Naive thymus-derived CD4-positive, alpha-beta T cell (primary cell): ENCODE measurements at regions not wholly inside any gene's neighbourhood (a gene's known extent, or its start where the extent isn't known, plus 50 kb on each side); places are given as distances from the start of the nearest gene placed in this dataset.

Experiments used
- ATAC-seq: fragments of 150-1000 bp; cut with Tn5 transposase; 2 replicates; pipeline ENCODE4 v1.10.0; 2021; ENCODE audit warnings: mild to moderate bottlenecking, moderate library complexity
- CTCF ChIA-PET: fragments of 350-600 bp; sonication (Branson Sonifier 250); formaldehyde crosslinking; loops from one replicate; lab custom pipeline; 2021; ENCODE audit warnings: antibody characterized with exemption; lab: Charles Lee
- POLR2A ChIA-PET: fragments of 350-600 bp; sonication (Branson Sonifier 250); formaldehyde crosslinking; loops from one replicate; lab custom pipeline; 2021; ENCODE audit warnings: antibody characterized with exemption, inconsistent platforms; lab: Charles Lee
- DNase-seq, 9 donors: peaks; one replicate each; pipeline versions ENCODE4 v3.0.0 to v3.0.0-alpha.2; 2020 to 2022; ENCODE audit warnings: mixed read lengths in 1 of 9
- H3K27ac ChIP-seq: one replicate; pipeline ENCODE4 v1.7.0; 2013; ENCODE audit warnings: mild to moderate bottlenecking, low read depth, low read length, moderate library complexity
- H3K27me3 ChIP-seq, 2 donors: one replicate each; pipeline ENCODE4 v1.7.0; 2013; ENCODE audit warnings: low read length in 2 of 2, mild to moderate bottlenecking in 2 of 2, moderate library complexity in 2 of 2; ENCODE audit not compliant: control insufficient read depth in 2 of 2, insufficient read depth in 2 of 2
- H3K36me3 ChIP-seq, 3 experiments: 1 replicate in 2 of 3; 2 replicates in 1 of 3; pipeline ENCODE4 v1.7.0; 2013; ENCODE audit warnings: low read length in 3 of 3, mild to moderate bottlenecking in 3 of 3, moderate library complexity in 1 of 3; ENCODE audit not compliant: insufficient read depth in 3 of 3, control insufficient read depth in 2 of 3
- H3K4me1 ChIP-seq, 2 donors: one replicate each; pipeline ENCODE4 v1.7.0; 2013; ENCODE audit warnings: low read length in 2 of 2, mild to moderate bottlenecking in 2 of 2, moderate library complexity in 1 of 2; ENCODE audit not compliant: control insufficient read depth in 2 of 2, insufficient read depth in 2 of 2
- H3K4me3 ChIP-seq: 2 replicates; pipeline ENCODE4 v1.7.0; 2013; ENCODE audit warnings: mild to moderate bottlenecking, low read length
- H3K9me3 ChIP-seq, 3 experiments: 1 replicate in 2 of 3; 2 replicates in 1 of 3; pipeline ENCODE4 v1.7.0; 2013; ENCODE audit warnings: low read length in 3 of 3; ENCODE audit not compliant: control insufficient read depth in 2 of 3
- H3K27ac Mint-ChIP-seq, 9 donors: one replicate each; pipeline ENCODE4 v1.8.0; 2020 to 2022; ENCODE audit warnings: mixed read lengths in 9 of 9, mild to moderate bottlenecking in 8 of 9, moderate library complexity in 5 of 9, inconsistent platforms in 2 of 9
- H3K27me3 Mint-ChIP-seq, 5 donors: one replicate each; pipeline ENCODE4 v1.8.0; 2021 to 2022; ENCODE audit warnings: mixed read lengths in 5 of 5, mild to moderate bottlenecking in 1 of 5
- H3K36me3 Mint-ChIP-seq, 5 donors: one replicate each; pipeline ENCODE4 v1.8.0; 2020 to 2022; ENCODE audit warnings: mixed read lengths in 5 of 5, mild to moderate bottlenecking in 3 of 5, inconsistent platforms in 1 of 5
- H3K4me1 Mint-ChIP-seq, 7 donors: one replicate each; pipeline ENCODE4 v1.8.0; 2020 to 2022; ENCODE audit warnings: mixed read lengths in 7 of 7, mild to moderate bottlenecking in 3 of 7, inconsistent platforms in 1 of 7
- H3K4me3 Mint-ChIP-seq, 10 donors: one replicate each; pipeline ENCODE4 v1.8.0; 2020 to 2022; ENCODE audit warnings: mild to moderate bottlenecking in 10 of 10, mixed read lengths in 10 of 10, moderate library complexity in 6 of 10, inconsistent platforms in 2 of 10
- H3K9me3 Mint-ChIP-seq, 11 donors: one replicate each; pipeline ENCODE4 v1.8.0; 2020 to 2022; ENCODE audit warnings: mixed read lengths in 11 of 11, mild to moderate bottlenecking in 4 of 11, inconsistent platforms in 1 of 11, moderate library complexity in 1 of 11
- intact Hi-C, 2 donors: fragments of 100-400 bp; cut with micrococcal nuclease; formaldehyde crosslinking; loops; one replicate each; pipeline ENCODE4 v1.15.1; 2023

DNA sequence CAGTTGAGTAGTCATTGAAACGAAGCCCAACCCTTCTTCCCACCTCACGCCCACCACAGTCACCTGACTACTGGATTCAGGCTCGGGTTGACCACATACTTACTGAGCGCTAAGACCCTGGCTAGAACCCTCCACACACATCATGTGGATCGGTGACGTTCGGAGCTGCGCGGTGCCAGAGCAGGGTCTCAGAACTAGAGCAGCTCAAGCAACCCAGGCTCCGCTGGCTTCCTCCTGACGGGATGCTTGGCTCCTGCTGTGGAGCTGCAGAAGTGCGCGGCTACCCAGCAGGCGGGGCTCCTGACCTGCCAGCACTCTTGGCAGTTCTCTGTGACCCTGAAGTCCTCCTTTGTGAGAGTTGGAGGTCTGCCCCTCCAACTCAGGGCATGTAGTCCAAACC is 90.6 kb upstream of the MBOAT2 start:
- H3K36me3 ChIP-seq, result no peaks in the 10 kb centered on the region
- DNase-seq (no peak), ATAC-seq (no peak)
- Mint-ChIP-seq H3K36me3 (no peaks in the 10 kb centered on the region), H3K4me3 (no peak overlapping the region), H3K27ac (no peak overlapping the region), H3K9me3 (no peaks in the 10 kb centered on the region), H3K27me3 (peaks cover 14 to 40% (median 35%) of the 10 kb centered on the region in 5 donors), H3K4me1 (peaks cover 0 to 10% (median 4%) of the 10 kb centered on the region in 7 donors)
- H3K9me3 ChIP-seq, result no peaks in the 10 kb centered on the region
- CTCF ChIA-PET, result no interaction called here
- H3K4me1 ChIP-seq, result no peaks in the 10 kb centered on the region
- H3K27ac ChIP-seq, result no peak overlapping the region
- no peaks in the 10 kb centered on the region for H3K27me3 ChIP-seq
- POLR2A ChIA-PET, result no interaction called here
- H3K4me3 ChIP-seq, result no peak overlapping the region
- intact Hi-C loops, result no loop called here

DNA sequence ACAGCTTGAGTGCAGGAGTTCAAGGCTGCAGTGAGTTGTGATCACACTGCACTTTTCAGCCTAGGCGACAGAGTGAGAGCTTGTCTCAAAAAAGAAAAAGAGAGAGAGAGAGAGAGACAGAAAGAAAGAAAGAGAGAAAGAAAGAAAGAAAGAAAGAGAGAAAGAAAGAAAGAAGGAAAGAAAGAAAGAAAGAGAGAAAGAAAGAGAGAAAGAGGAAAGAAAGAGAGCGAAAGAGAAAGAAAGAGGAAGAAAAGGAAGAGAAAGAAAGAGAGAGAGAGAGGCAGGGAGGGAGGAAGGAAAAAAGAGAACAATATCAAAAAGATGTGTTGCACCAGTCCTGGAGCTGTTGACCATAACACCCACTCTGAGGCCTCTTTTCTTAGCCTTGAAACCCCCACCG is 89.8 kb upstream of the MBOAT2 start:
- H3K4me3 Mint-ChIP-seq, result no peak overlapping the region
- no peak overlapping the region for H3K27ac Mint-ChIP-seq
- no peaks in the 10 kb centered on the region for H3K36me3 ChIP-seq
- DNase-seq, result no peak
- H3K27ac ChIP-seq, result no peak overlapping the region
- no peak for ATAC-seq
- no peaks in the 10 kb centered on the region for H3K9me3 Mint-ChIP-seq
- intact Hi-C loops, result no loop called here
- no peaks in the 10 kb centered on the region for H3K27me3 ChIP-seq
- POLR2A ChIA-PET, result no interaction called here
- no peak overlapping the region for H3K4me3 ChIP-seq
- H3K36me3 Mint-ChIP-seq, result no peaks in the 10 kb centered on the region
- no peaks in the 10 kb centered on the region for H3K4me1 ChIP-seq
- H3K9me3 ChIP-seq, result no peaks in the 10 kb centered on the region
- peaks cover 0 to 7% (median 0%) of the 10 kb centered on the region in 7 donors for H3K4me1 Mint-ChIP-seq
- peaks cover 14 to 40% (median 35%) of the 10 kb centered on the region in 5 donors for H3K27me3 Mint-ChIP-seq
- CTCF ChIA-PET, result no interaction called here

DNA sequence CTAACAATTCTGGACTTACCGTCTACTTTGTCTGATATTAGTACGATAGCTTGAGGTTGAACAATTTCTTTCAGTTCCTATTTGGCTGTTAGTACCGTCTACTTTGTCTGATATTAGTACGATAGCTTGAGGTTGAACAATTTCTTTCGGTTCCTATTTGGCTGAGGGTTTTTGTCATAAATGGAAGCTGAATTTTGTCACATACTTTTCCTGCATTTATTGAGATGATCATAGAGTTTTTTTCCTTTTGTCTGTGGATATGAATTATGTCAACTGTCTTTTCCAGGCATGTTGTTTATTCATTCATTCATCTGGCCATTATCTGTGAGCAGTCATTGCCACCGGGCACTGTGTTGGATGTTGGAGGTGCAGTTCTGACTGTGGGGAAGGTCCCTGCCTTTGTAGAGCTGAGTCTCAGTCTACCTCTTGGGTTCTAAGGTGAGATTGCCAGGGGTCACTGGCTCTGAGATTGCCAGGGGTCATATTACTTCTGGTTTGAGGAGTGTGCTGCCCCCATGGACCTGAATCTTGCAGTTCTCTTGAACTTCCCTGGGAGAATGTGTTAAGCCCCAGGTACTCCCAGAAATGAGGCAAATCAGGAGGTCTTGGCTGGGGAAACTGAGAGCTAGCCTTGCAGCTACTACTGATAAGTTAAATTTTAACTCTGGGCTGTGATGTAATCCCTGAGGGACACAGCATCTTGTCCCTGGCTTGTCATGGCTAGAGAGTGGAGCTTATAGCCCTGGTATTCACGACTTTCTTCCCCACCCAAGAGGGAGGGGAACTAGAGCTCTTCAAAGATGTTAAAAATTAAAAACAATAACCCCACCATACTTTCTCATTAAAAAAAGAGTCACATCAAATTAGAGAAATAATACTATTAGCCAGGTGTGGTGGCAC is 89.1 kb upstream of the MBOAT2 start:
- no peak overlapping the region for H3K4me3 ChIP-seq
- H3K9me3 ChIP-seq, result no peaks in the 10 kb centered on the region
- H3K9me3 Mint-ChIP-seq, result no peaks in the 10 kb centered on the region
- H3K36me3 Mint-ChIP-seq, result no peaks in the 10 kb centered on the region
- H3K27ac ChIP-seq, result no peak overlapping the region
- no peak for ATAC-seq
- no peaks in the 10 kb centered on the region for H3K4me1 ChIP-seq
- peaks cover 17 to 40% (median 32%) of the 10 kb centered on the region in 5 donors for H3K27me3 Mint-ChIP-seq
- intact Hi-C loops, result no loop called here
- DNase-seq, result no peak
- H3K27ac Mint-ChIP-seq, result no peak overlapping the region
- no peaks in the 10 kb centered on the region for H3K36me3 ChIP-seq
- no peak overlapping the region for H3K4me3 Mint-ChIP-seq
- CTCF ChIA-PET, result no interaction called here
- no peaks in the 10 kb centered on the region for H3K27me3 ChIP-seq
- POLR2A ChIA-PET, result no interaction called here
- H3K4me1 Mint-ChIP-seq, result peaks cover 0 to 3% (median 0%) of the 10 kb centered on the region in 7 donors

DNA sequence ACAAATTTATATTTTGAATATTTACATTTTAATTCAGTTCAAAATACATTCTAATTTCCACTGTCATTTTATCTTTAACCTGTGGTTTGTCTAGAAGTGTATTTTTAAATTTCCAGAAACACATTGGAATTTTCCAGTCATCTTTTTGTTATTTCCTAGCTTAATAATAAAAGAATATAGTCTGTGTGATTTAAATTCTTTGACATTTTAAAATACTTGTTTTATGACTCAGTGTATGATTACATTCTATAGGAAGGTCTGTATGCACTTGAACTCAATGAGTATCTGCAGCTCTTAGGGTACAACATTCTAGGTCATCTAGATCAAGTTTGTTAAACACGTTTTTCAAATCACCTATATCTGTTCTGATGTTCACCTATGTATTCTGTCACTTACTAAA is 88.3 kb upstream of the MBOAT2 start:
- Histone ChIP-seq H3K27ac (no peak overlapping the region), H3K4me3 (no peak overlapping the region), H3K36me3 (no peaks in the 10 kb centered on the region), H3K27me3 (no peaks in the 10 kb centered on the region), H3K4me1 (no peaks in the 10 kb centered on the region), H3K9me3 (no peaks in the 10 kb centered on the region)
- intact Hi-C loops, result no loop called here
- DNase-seq (no peak), ATAC-seq (no peak)
- no peak overlapping the region for H3K4me3 Mint-ChIP-seq
- ChIA-PET POLR2A (no interaction called here), CTCF (no interaction called here)
- H3K27me3 Mint-ChIP-seq, result peaks cover 17 to 36% (median 27%) of the 10 kb centered on the region in 5 donors
- H3K27ac Mint-ChIP-seq, result no peak overlapping the region
- no peaks in the 10 kb centered on the region for H3K36me3 Mint-ChIP-seq
- H3K9me3 Mint-ChIP-seq, result no peaks in the 10 kb centered on the region
- peaks cover 0 to 3% (median 0%) of the 10 kb centered on the region in 7 donors for H3K4me1 Mint-ChIP-seq

DNA sequence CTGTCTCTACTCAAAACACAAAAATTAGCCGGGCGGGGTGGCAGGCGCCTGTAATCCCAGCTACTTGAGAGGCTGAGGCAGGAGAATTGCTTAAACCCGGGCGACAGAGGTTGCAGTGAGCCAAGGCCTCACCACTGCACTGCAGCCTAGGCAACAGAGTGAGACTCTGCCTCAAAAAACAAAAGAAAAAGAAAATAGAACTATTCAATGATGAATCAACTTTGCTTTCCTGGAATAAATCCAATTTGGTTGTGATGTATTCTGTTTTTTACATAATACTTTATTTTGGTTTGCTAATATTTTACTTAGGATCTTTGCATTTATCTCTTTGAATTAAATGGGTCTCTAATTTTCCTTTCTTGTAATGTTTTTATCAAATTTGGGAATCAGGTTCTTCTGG is 86.3 kb upstream of the MBOAT2 start:
- intact Hi-C loops, result no loop called here
- ATAC-seq (no peak), DNase-seq (no peak)
- Histone ChIP-seq H3K4me1 (no peaks in the 10 kb centered on the region), H3K27me3 (no peaks in the 10 kb centered on the region), H3K9me3 (no peaks in the 10 kb centered on the region), H3K4me3 (no peak overlapping the region), H3K27ac (no peak overlapping the region), H3K36me3 (no peaks in the 10 kb centered on the region)
- no peak overlapping the region for H3K4me3 Mint-ChIP-seq
- no peaks in the 10 kb centered on the region for H3K36me3 Mint-ChIP-seq
- no peaks in the 10 kb centered on the region for H3K9me3 Mint-ChIP-seq
- no peaks in the 10 kb centered on the region for H3K4me1 Mint-ChIP-seq
- H3K27me3 Mint-ChIP-seq, result peaks cover 10 to 26% (median 23%) of the 10 kb centered on the region in 5 donors
- ChIA-PET CTCF (no interaction called here), POLR2A (no interaction called here)
- H3K27ac Mint-ChIP-seq, result no peak overlapping the region

DNA sequence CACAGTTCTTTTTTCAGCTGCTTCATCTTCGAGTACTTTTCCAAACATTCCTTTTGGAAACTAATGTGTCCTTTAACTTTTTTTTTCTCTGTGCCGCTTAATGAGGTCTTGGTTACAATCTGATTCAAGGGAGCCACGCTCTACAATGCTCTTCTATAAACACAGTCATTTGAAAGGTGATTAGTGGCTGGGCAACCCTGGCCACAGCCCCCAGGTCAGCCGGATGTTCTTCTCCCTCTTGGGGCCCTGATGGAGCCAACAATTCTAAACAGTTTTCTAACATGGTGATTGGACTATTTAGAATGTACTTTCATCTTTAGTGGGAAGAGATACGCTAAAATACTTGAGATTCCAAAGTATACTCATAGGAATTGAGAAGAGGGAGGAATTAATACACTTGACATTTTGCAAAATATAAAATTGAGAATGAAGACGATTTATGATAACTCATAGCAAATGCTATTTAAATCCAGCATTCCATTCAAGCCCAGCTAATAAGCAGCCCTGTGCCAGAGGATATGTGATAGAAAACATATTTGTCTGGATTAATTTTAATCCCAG is 83.7 kb upstream of the MBOAT2 start:
- Mint-ChIP-seq H3K4me1 (no peaks in the 10 kb centered on the region), H3K27me3 (peaks cover 0 to 9% (median 3%) of the 10 kb centered on the region in 5 donors), H3K27ac (no peak overlapping the region), H3K4me3 (no peak overlapping the region), H3K9me3 (peaks cover 0 to 11% (median 5%) of the 10 kb centered on the region in 11 donors), H3K36me3 (no peaks in the 10 kb centered on the region)
- Histone ChIP-seq H3K4me3 (no peak overlapping the region), H3K4me1 (no peaks in the 10 kb centered on the region), H3K9me3 (no peaks in the 10 kb centered on the region), H3K27ac (no peak overlapping the region), H3K36me3 (no peaks in the 10 kb centered on the region), H3K27me3 (no peaks in the 10 kb centered on the region)
- intact Hi-C loops, result no loop called here
- ATAC-seq (no peak), DNase-seq (no peak)
- ChIA-PET POLR2A (no interaction called here), CTCF (interaction anchor here (0.5 kb wide), 1 partner anchor 288 kb away, joined by 4 read pairs; no protein-coding TSS in a partner anchor)
